Stimulated activated naive CD8-positive, alpha-beta T cell treated with anti-CD3 and anti-CD28 coated beads, Interleukin-15, amount 100 ng/mL, for 72 hours (primary cell): ENCODE measurements at regions not wholly inside any gene's neighbourhood (a gene's known extent, or its start where the extent isn't known, plus 50 kb on each side); places are given as distances from the start of the nearest gene placed in this dataset.
A peak's percentile ranks its signal among the peaks of the same experiment; 100 is the strongest.

Experiments used
- ATAC-seq: fragments of 150-1000 bp; cut with Tn5 transposase; 2 replicates; pipeline ENCODE4 v1.10.0; 2021; ENCODE audit warnings: mild to moderate bottlenecking, moderate library complexity
- DNase-seq, 2 donors: peaks; one replicate each; pipeline ENCODE4 v3.0.0; 2021 to 2022
- H3K27ac Mint-ChIP-seq, 2 donors: one replicate each; pipeline ENCODE4 v1.8.0; 2022; ENCODE audit warnings: mild to moderate bottlenecking in 2 of 2, mixed read lengths in 2 of 2, moderate library complexity in 2 of 2
- H3K27me3 Mint-ChIP-seq: one replicate; pipeline ENCODE4 v1.8.0; 2022; ENCODE audit warnings: mixed read lengths
- H3K4me1 Mint-ChIP-seq: one replicate; pipeline ENCODE4 v1.8.0; 2022; ENCODE audit warnings: mild to moderate bottlenecking, mixed read lengths
- H3K4me3 Mint-ChIP-seq, 2 donors: one replicate each; pipeline ENCODE4 v1.8.0; 2022; ENCODE audit warnings: mild to moderate bottlenecking in 2 of 2, mixed read lengths in 2 of 2, moderate library complexity in 1 of 2
- H3K9me3 Mint-ChIP-seq, 2 donors: one replicate each; pipeline ENCODE4 v1.8.0; 2022; ENCODE audit warnings: mixed read lengths in 2 of 2

GRCh38 chr6:146895101-146895771 lies 296.5 kb downstream of the ADGB start:
- peaks cover 38% of the 10 kb centered on the region for H3K27me3 Mint-ChIP-seq
- H3K9me3 Mint-ChIP-seq = no peaks in the 10 kb centered on the region
- no peak for ATAC-seq
- no peak overlapping the region for H3K4me3 Mint-ChIP-seq
- peaks cover 5% of the 10 kb centered on the region for H3K4me1 Mint-ChIP-seq
- H3K27ac Mint-ChIP-seq = no peak overlapping the region
- no peak for DNase-seq

GRCh38 chr6:146895772-146896061 lies 296.9 kb downstream of the ADGB start:
- Mint-ChIP-seq H3K4me1 (peaks cover 5% of the 10 kb centered on the region), H3K4me3 (no peak overlapping the region), H3K27ac (no peak overlapping the region), H3K9me3 (no peaks in the 10 kb centered on the region), H3K27me3 (peaks cover 38% of the 10 kb centered on the region)
- DNase-seq (no peak), ATAC-seq (no peak)

- Mint-ChIP-seq H3K27ac (no peak overlapping the region), H3K9me3 (no peaks in the 10 kb centered on the region), H3K4me3 (no peak overlapping the region), H3K4me1 (peaks cover 5% of the 10 kb centered on the region), H3K27me3 (peaks cover 38% of the 10 kb centered on the region)
- ATAC-seq (no peak), DNase-seq (no peak)
Observed at GRCh38 chr6:146896062-146896813, 297.5 kb downstream of the ADGB start.

- Mint-ChIP-seq H3K27ac (peak overlapping the region in 1 of 2 donors; percentile 53), H3K9me3 (no peaks in the 10 kb centered on the region), H3K4me1 (peaks cover 5% of the 10 kb centered on the region), H3K27me3 (peaks cover 38% of the 10 kb centered on the region), H3K4me3 (no peak overlapping the region)
- DNase-seq (no peak), ATAC-seq (no peak)
Observed at GRCh38 chr6:146896960-146897701, 298.4 kb downstream of the ADGB start.

GRCh38 chr6:146898069-146898887 lies 299.5 kb downstream of the ADGB start:
- H3K4me1 Mint-ChIP-seq = no peaks in the 10 kb centered on the region
- ATAC-seq (no peak), DNase-seq (no peak)
- H3K27ac Mint-ChIP-seq = no peak overlapping the region
- H3K4me3 Mint-ChIP-seq = no peak overlapping the region
- H3K9me3 Mint-ChIP-seq = no peaks in the 10 kb centered on the region
- H3K27me3 Mint-ChIP-seq = peaks cover 38% of the 10 kb centered on the region

GRCh38 chr6:146898888-146899227 lies 300.1 kb downstream of the ADGB start:
- DNase-seq (no peak), ATAC-seq (no peak)
- peaks cover 38% of the 10 kb centered on the region for H3K27me3 Mint-ChIP-seq
- no peaks in the 10 kb centered on the region for H3K4me1 Mint-ChIP-seq
- H3K27ac Mint-ChIP-seq = no peak overlapping the region
- no peak overlapping the region for H3K4me3 Mint-ChIP-seq
- no peaks in the 10 kb centered on the region for H3K9me3 Mint-ChIP-seq

- no peak overlapping the region for H3K27ac Mint-ChIP-seq
- H3K27me3 Mint-ChIP-seq = peaks cover 12% of the 10 kb centered on the region
- H3K4me3 Mint-ChIP-seq = no peak overlapping the region
- DNase-seq = no peak
- H3K4me1 Mint-ChIP-seq = no peaks in the 10 kb centered on the region
- ATAC-seq = no peak
- no peaks in the 10 kb centered on the region for H3K9me3 Mint-ChIP-seq
Observed at GRCh38 chr6:146901940-146902816, 302.0 kb upstream of the STXBP5 start.

GRCh38 chr6:146902846-146903245 lies 301.4 kb upstream of the STXBP5 start:
- Mint-ChIP-seq H3K4me3 (no peak overlapping the region), H3K4me1 (no peaks in the 10 kb centered on the region), H3K27ac (no peak overlapping the region), H3K27me3 (peaks cover 10% of the 10 kb centered on the region), H3K9me3 (no peaks in the 10 kb centered on the region)
- DNase-seq = no peak
- ATAC-seq = no peak

- no peaks in the 10 kb centered on the region for H3K4me1 Mint-ChIP-seq
- no peak for ATAC-seq
- H3K27me3 Mint-ChIP-seq = peaks cover 8% of the 10 kb centered on the region
- no peaks in the 10 kb centered on the region for H3K9me3 Mint-ChIP-seq
- no peak overlapping the region for H3K4me3 Mint-ChIP-seq
- no peak for DNase-seq
- H3K27ac Mint-ChIP-seq = no peak overlapping the region
Observed at GRCh38 chr6:146903451-146903850, 300.8 kb upstream of the STXBP5 start.

GRCh38 chr6:146904596-146904995 lies 299.6 kb upstream of the STXBP5 start:
- Mint-ChIP-seq H3K4me3 (no peak overlapping the region), H3K4me1 (no peaks in the 10 kb centered on the region), H3K9me3 (no peaks in the 10 kb centered on the region), H3K27ac (no peak overlapping the region), H3K27me3 (no peaks in the 10 kb centered on the region)
- DNase-seq (no peak), ATAC-seq (no peak)

- H3K27me3 Mint-ChIP-seq = no peaks in the 10 kb centered on the region
- H3K4me3 Mint-ChIP-seq = no peak overlapping the region
- no peak overlapping the region for H3K27ac Mint-ChIP-seq
- H3K4me1 Mint-ChIP-seq = no peaks in the 10 kb centered on the region
- no peaks in the 10 kb centered on the region for H3K9me3 Mint-ChIP-seq
- ATAC-seq = no peak
- DNase-seq = no peak
Observed at GRCh38 chr6:146905181-146905704, 299.0 kb upstream of the STXBP5 start.

- H3K9me3 Mint-ChIP-seq = no peaks in the 10 kb centered on the region
- peaks cover 1% of the 10 kb centered on the region for H3K4me1 Mint-ChIP-seq
- H3K27me3 Mint-ChIP-seq = peaks cover 11% of the 10 kb centered on the region
- ATAC-seq (no peak), DNase-seq (no peak)
- H3K4me3 Mint-ChIP-seq = no peak overlapping the region
- H3K27ac Mint-ChIP-seq = no peak overlapping the region
Observed at GRCh38 chr6:146908786-146909185, 295.4 kb upstream of the STXBP5 start.

- no peaks in the 10 kb centered on the region for H3K9me3 Mint-ChIP-seq
- ATAC-seq (no peak), DNase-seq (no peak)
- peaks cover 17% of the 10 kb centered on the region for H3K27me3 Mint-ChIP-seq
- no peak overlapping the region for H3K4me3 Mint-ChIP-seq
- H3K4me1 Mint-ChIP-seq = peaks cover 7% of the 10 kb centered on the region
- H3K27ac Mint-ChIP-seq = no peak overlapping the region
Observed at GRCh38 chr6:146909376-146909775, 294.8 kb upstream of the STXBP5 start.

- Mint-ChIP-seq H3K27me3 (peaks cover 19% of the 10 kb centered on the region), H3K9me3 (no peaks in the 10 kb centered on the region), H3K27ac (no peak overlapping the region), H3K4me3 (no peak overlapping the region), H3K4me1 (peaks cover 9% of the 10 kb centered on the region)
- DNase-seq = no peak
- ATAC-seq = no peak
Observed at GRCh38 chr6:146909886-146910285, 294.3 kb upstream of the STXBP5 start.

- H3K4me3 Mint-ChIP-seq = no peak overlapping the region
- DNase-seq (no peak), ATAC-seq (no peak)
- no peaks in the 10 kb centered on the region for H3K9me3 Mint-ChIP-seq
- peak overlapping the region in 1 of 2 donors; percentile 84 for H3K27ac Mint-ChIP-seq
- H3K27me3 Mint-ChIP-seq = peaks cover 19% of the 10 kb centered on the region
- H3K4me1 Mint-ChIP-seq = peaks cover 10% of the 10 kb centered on the region
Observed at GRCh38 chr6:146910611-146911010, 293.6 kb upstream of the STXBP5 start.
